Endothelial cell of umbilical vein (primary cell): ENCODE measurements at regions not wholly inside any gene's neighbourhood (a gene's known extent, or its start where the extent isn't known, plus 50 kb on each side); places are given as distances from the start of the nearest gene placed in this dataset.

Experiments
- BruUV-seq: library from RNA; stranded (reverse); fragments of 400-500 nt; replicated peaks from 2 replicates; lab custom pipeline; 2021; lab: Mats Ljungman, UMichigan
- CTCF ChIA-PET: fragments of 300-600, 350-600 bp; sonication (Branson Sonifier 250); formaldehyde crosslinking; loops from one replicate; lab custom pipeline; 2021; ENCODE audit warnings: antibody characterized with exemption, inconsistent platforms; lab: Charles Lee
- POLR2A ChIA-PET: fragments of 300-600, 350-600 bp; sonication (Branson Sonifier 250); formaldehyde crosslinking; loops from one replicate; lab custom pipeline; 2021; ENCODE audit warnings: antibody characterized with exemption, inconsistent platforms; lab: Charles Lee
- DNase-seq: peaks from one replicate; pipeline ENCODE4 v3.0.0-alpha.2; 2011; ENCODE audit warnings: low read depth, low spot score
- FAIRE-seq: peaks from 2 replicates; lab custom pipeline; 2011; peaks lifted over from hg19 to GRCh38; lab: Jason Lieb, UNC
- H2AFZ ChIP-seq: 2 replicates; pipeline ENCODE4 v1.6.0; 2012; ENCODE audit warnings: low read depth, low read length, control low read depth, inconsistent platforms
- H3K27ac ChIP-seq: 2 replicates; pipeline ENCODE4 v1.5.1; 2011; ENCODE audit warnings: low read depth, mild to moderate bottlenecking, control low read depth, low read length, moderate library complexity; ENCODE audit not compliant: insufficient read depth
- H3K27me3 ChIP-seq, 2 experiments: 2 replicates each; pipeline versions ENCODE4 v1.6.0 to v1.6.1; 2011; ENCODE audit warnings: low read length in 2 of 2, mixed read lengths in 1 of 2; ENCODE audit not compliant: control insufficient read depth in 2 of 2, insufficient read depth in 2 of 2
- H3K36me3 ChIP-seq, 2 experiments: 2 replicates in 1 of 2; 3 replicates in 1 of 2; pipeline ENCODE4 v1.5.1; 2011; ENCODE audit warnings: low read length in 2 of 2, mild to moderate bottlenecking in 1 of 2, moderate library complexity in 1 of 2; ENCODE audit not compliant: control insufficient read depth in 2 of 2, insufficient read depth in 2 of 2; ENCODE audit errors: extremely low read depth in 1 of 2
- H3K4me1 ChIP-seq: 3 replicates; pipeline ENCODE4 v1.5.1; 2011; ENCODE audit warnings: mild to moderate bottlenecking, low read length; ENCODE audit not compliant: control insufficient read depth, insufficient read depth; ENCODE audit errors: extremely low read depth
- H3K4me2 ChIP-seq: 2 replicates; pipeline ENCODE4 v1.6.1; 2011; ENCODE audit warnings: low read length, control low read depth, mixed read lengths; ENCODE audit not compliant: insufficient read depth
- H3K4me3 ChIP-seq, 3 experiments: fragments of 200-600 bp in 1 of 3; sonication (generic), shearing (Covaris generic) in 1 of 3; replicated peaks in 1 of 3; 2 replicates each; pipeline ENCODE4 v1.5.1; 2011 to 2016; ENCODE audit warnings: control low read depth in 3 of 3, low read length in 3 of 3, mild to moderate bottlenecking in 2 of 3, inconsistent platforms in 1 of 3, low read depth in 1 of 3, moderate library complexity in 1 of 3; ENCODE audit not compliant: insufficient read depth in 1 of 3
- H3K79me2 ChIP-seq: 2 replicates; pipeline ENCODE4 v1.6.0; 2012; ENCODE audit warnings: low read length, inconsistent platforms; ENCODE audit not compliant: control insufficient read depth, insufficient read depth
- H3K9ac ChIP-seq: replicated peaks from 2 replicates; pipeline ENCODE3; 2011; ENCODE audit warnings: low read length, control low read depth; ENCODE audit not compliant: insufficient read depth; ENCODE audit errors: extremely low read depth
- H3K9me1 ChIP-seq: replicated peaks from 3 replicates; pipeline ENCODE4 v1.6.0; 2011; ENCODE audit warnings: mild to moderate bottlenecking, low read length; ENCODE audit not compliant: control insufficient read depth, insufficient read depth; ENCODE audit errors: extremely low read depth
- H3K9me3 ChIP-seq: replicated peaks from 2 replicates; pipeline ENCODE4 v1.5.1; 2012; ENCODE audit warnings: low read length, inconsistent platforms; ENCODE audit not compliant: control insufficient read depth, insufficient read depth
- H4K20me1 ChIP-seq: replicated peaks from 2 replicates; pipeline ENCODE3; 2011; ENCODE audit warnings: mild to moderate bottlenecking, low read length; ENCODE audit not compliant: control insufficient read depth, insufficient read depth; ENCODE audit errors: extremely low read depth
- CTCF ChIP-seq, 2 donors: IDR thresholded peaks; 1 replicate in 1 of 2; 2 replicates in 1 of 2; pipeline ENCODE4 v1.5.1; 2011; ENCODE audit warnings: low read length in 2 of 2, mild to moderate bottlenecking in 2 of 2, moderate library complexity in 2 of 2, control low read depth in 1 of 2, inconsistent platforms in 1 of 2, low read depth in 1 of 2; ENCODE audit not compliant: insufficient read depth in 1 of 2; ENCODE audit errors: extremely low read depth in 1 of 2
- EZH2 ChIP-seq: IDR thresholded peaks from 2 replicates; pipeline ENCODE4 v1.6.1; 2012; ENCODE audit warnings: borderline replicate concordance, low read depth, mild to moderate bottlenecking, moderate library complexity, low read length, inconsistent platforms; ENCODE audit not compliant: severe bottlenecking
- FOS ChIP-seq: IDR thresholded peaks from 2 replicates; pipeline ENCODE4 v1.6.1; 2011; ENCODE audit warnings: mild to moderate bottlenecking, low read length, moderate library complexity, borderline replicate concordance; ENCODE audit not compliant: insufficient read depth
- GATA2 ChIP-seq: IDR thresholded peaks from 2 replicates; pipeline ENCODE4 v1.7.0; 2011; ENCODE audit warnings: low read depth, mild to moderate bottlenecking, moderate library complexity, mixed read lengths, low read length; ENCODE audit not compliant: insufficient read length, insufficient read depth
- JUN ChIP-seq: IDR thresholded peaks from 2 replicates; pipeline ENCODE4 v1.6.1; 2011; ENCODE audit warnings: borderline replicate concordance, low read depth; ENCODE audit not compliant: insufficient read length, insufficient read depth
- MAX ChIP-seq: IDR thresholded peaks from 2 replicates; pipeline ENCODE4 v1.6.1; 2011; ENCODE audit not compliant: insufficient read depth, insufficient read length
- MYC ChIP-seq: IDR thresholded peaks from one replicate; pipeline ENCODE4 v1.6.1; 2011; ENCODE audit warnings: mild to moderate bottlenecking, low read depth, low read length
- POLR2A ChIP-seq: IDR thresholded peaks from 2 replicates; pipeline ENCODE4 v1.6.1; 2012; ENCODE audit warnings: low read depth, mild to moderate bottlenecking, control low read depth, low read length
- POLR2AphosphoS5 ChIP-seq: IDR thresholded peaks from 2 replicates; pipeline ENCODE4 v1.6.1; 2012; ENCODE audit warnings: low read depth, mild to moderate bottlenecking, control low read depth, low read length, moderate library complexity; ENCODE audit not compliant: insufficient read depth
- dilution Hi-C: fragments of 300-500 bp; cut with MboI; formaldehyde crosslinking; loops from one replicate; pipeline ENCODE4 v1.15.0; 2019; ENCODE audit warnings: low sequenced_read_pairs; ENCODE audit not compliant: extremely low pct_ligation_motif_present
- intact Hi-C: fragments of 100-400 bp; cut with micrococcal nuclease; formaldehyde crosslinking; loops from one replicate; pipeline ENCODE4 v1.10.0; 2022

GRCh38 chr2:15092691-15093090 is 460.2 kb downstream of the LRATD1 start:
- no peak overlapping the region for H3K4me3 ChIP-seq
- TF ChIP-seq MAX, result no peak
- no peak for TF ChIP-seq EZH2
- no peak for TF ChIP-seq POLR2A
- TF ChIP-seq POLR2AphosphoS5, result no peak
- no peak for TF ChIP-seq GATA2
- TF ChIP-seq FOS, result no peak
- TF ChIP-seq JUN, result no peak
- no peak for TF ChIP-seq CTCF (IDR thresholded peaks at IDR 0.05; ENCODE audit: extremely low read depth in 1 of 2, insufficient read depth in 1 of 2, low read depth in 1 of 2, low read length in 2 of 2)
- TF ChIP-seq MYC, result no peak
- H3K4me2 ChIP-seq, result no peak overlapping the region
- no peaks in the 10 kb centered on the region for H3K79me2 ChIP-seq
- H4K20me1 ChIP-seq, result no peaks in the 10 kb centered on the region
- H3K9me1 ChIP-seq, result no peaks in the 10 kb centered on the region
- DNase-seq, result no peak
- H2AFZ ChIP-seq, result no peak overlapping the region
- no peaks in the 10 kb centered on the region for H3K4me1 ChIP-seq
- ChIA-PET POLR2A (no interaction called here), CTCF (no interaction called here)
- dilution Hi-C loops, result no loop called here
- intact Hi-C loops, result no loop called here
- H3K27me3 ChIP-seq, result no peaks in the 10 kb centered on the region
- no peak overlapping the region for H3K27ac ChIP-seq
- no peak for FAIRE-seq
- no TSS peak for BruUV-seq
- no peaks in the 10 kb centered on the region for H3K36me3 ChIP-seq
- H3K9ac ChIP-seq, result no peak overlapping the region
- H3K9me3 ChIP-seq, result no peaks in the 10 kb centered on the region
